Right cardiac atrium (tissue), 5 donors: ENCODE measurements at regions not wholly inside any gene's neighbourhood (a gene's known extent, or its start where the extent isn't known, plus 50 kb on each side); places are given as distances from the start of the nearest gene placed in this dataset.

ENCODE experiments used
- ATAC-seq, 2 donors: fragments of 200-7000 bp; cut with Tn5 transposase; one replicate each; pipeline versions ENCODE4 v1.8.0 to v1.9.1; 2020; ENCODE audit warnings: moderate library complexity in 2 of 2, mild to moderate bottlenecking in 1 of 2
- DNase-seq, 3 donors: peaks; one replicate each; pipeline ENCODE4 v3.0.0-alpha.2; 2020
- H3K27ac ChIP-seq: one replicate; pipeline ENCODE4 v1.5.1; 2013; ENCODE audit warnings: mild to moderate bottlenecking, low read length, control low read depth, moderate library complexity
- H3K27me3 ChIP-seq: one replicate; pipeline ENCODE4 v1.6.1; 2013; ENCODE audit not compliant: control insufficient read depth, insufficient read depth
- H3K4me1 ChIP-seq: one replicate; pipeline ENCODE4 v1.6.1; 2013; ENCODE audit warnings: low read length; ENCODE audit not compliant: control insufficient read depth, insufficient read depth
- H3K4me3 ChIP-seq: one replicate; pipeline ENCODE4 v1.5.1; 2013; ENCODE audit warnings: low read length, control low read depth
- H3K9me3 ChIP-seq: one replicate; pipeline ENCODE4 v1.6.1; 2013; ENCODE audit warnings: low read length; ENCODE audit not compliant: control insufficient read depth
- WGBS: extraction: QIAGEN DNeasy Blood & Tissue Kit; methylation state at CpG from one replicate; pipeline ENCODE4 v1.1.7; 2013; 5-methylcytosine and 5-hydroxymethylcytosine counted together
- intact Hi-C, 4 donors: fragments of 100-400 bp; cut with DNase I; formaldehyde crosslinking; loops; one replicate each; pipeline versions ENCODE4 v1.11.0 to v1.14.0; 2022 to 2023
- donor health status: healthy with polysubstance abuse.
- donor health status: DM: no; HTN: yes; CAD: no.
- donor health status: DM: no; HTN: no; CAD: no.
- donor health status: DM: no; HTN: yes; CAD: no; lungs with severe emphysema.
- donor health status: DM: yes; HTN: yes; CAD: no.

- Histone ChIP-seq H3K9me3 (no peaks in the 10 kb centered on the region), H3K4me1 (no peaks in the 10 kb centered on the region), H3K4me3 (no peak overlapping the region), H3K27ac (no peak overlapping the region), H3K27me3 (no peaks in the 10 kb centered on the region)
- ATAC-seq (no peak), DNase-seq (no peak)
- WGBS = 76% methylated on average over 6 of the region's 6 CpGs
- intact Hi-C loops = no loop called here
These were observed 52.4 kb upstream of the WDR26 start for GRCh38 chr1:224486801-224487583.

- no peaks in the 10 kb centered on the region for H3K9me3 ChIP-seq
- DNase-seq (no peak), ATAC-seq (no peak)
- no peaks in the 10 kb centered on the region for H3K27me3 ChIP-seq
- no peak overlapping the region for H3K27ac ChIP-seq
- H3K4me3 ChIP-seq = no peak overlapping the region
- H3K4me1 ChIP-seq = no peaks in the 10 kb centered on the region
- intact Hi-C loops = no loop called here
- 96% methylated on average over 2 of the region's 2 CpGs for WGBS
These were observed 54.4 kb upstream of the WDR26 start for GRCh38 chr1:224488806-224489499.

- Histone ChIP-seq H3K27ac (no peak overlapping the region), H3K27me3 (no peaks in the 10 kb centered on the region), H3K4me3 (no peak overlapping the region), H3K4me1 (no peaks in the 10 kb centered on the region), H3K9me3 (no peaks in the 10 kb centered on the region)
- WGBS = 71% methylated on average over 5 of the region's 5 CpGs
- intact Hi-C loops = no loop called here
- no peak for DNase-seq
- no peak for ATAC-seq
These were observed 55.2 kb upstream of the WDR26 start for GRCh38 chr1:224489534-224490365.

GRCh38 chr1:224490549-224491537 lies 56.2 kb upstream of the WDR26 start:
- ATAC-seq (no peak), DNase-seq (no peak)
- H3K27ac ChIP-seq = no peak overlapping the region
- intact Hi-C loops = no loop called here
- H3K4me3 ChIP-seq = no peak overlapping the region
- H3K27me3 ChIP-seq = no peaks in the 10 kb centered on the region
- H3K9me3 ChIP-seq = no peaks in the 10 kb centered on the region
- 86% methylated on average over 7 of the region's 7 CpGs for WGBS
- no peaks in the 10 kb centered on the region for H3K4me1 ChIP-seq

- Histone ChIP-seq H3K4me3 (no peak overlapping the region), H3K4me1 (no peaks in the 10 kb centered on the region), H3K27me3 (no peaks in the 10 kb centered on the region), H3K27ac (no peak overlapping the region), H3K9me3 (no peaks in the 10 kb centered on the region)
- 100% methylated on average over 1 of the region's 1 CpG for WGBS
- DNase-seq = no peak
- no peak for ATAC-seq
- intact Hi-C loops = no loop called here
These were observed 57.4 kb upstream of the WDR26 start for GRCh38 chr1:224492015-224492414.

- H3K4me1 ChIP-seq = no peaks in the 10 kb centered on the region
- ATAC-seq (no peak), DNase-seq (no peak)
- no peak overlapping the region for H3K27ac ChIP-seq
- WGBS = 90% methylated on average over 2 of the region's 2 CpGs
- no peak overlapping the region for H3K4me3 ChIP-seq
- H3K27me3 ChIP-seq = no peaks in the 10 kb centered on the region
- H3K9me3 ChIP-seq = no peaks in the 10 kb centered on the region
- intact Hi-C loops = no loop called here
These were observed 58.0 kb upstream of the WDR26 start for GRCh38 chr1:224492632-224493031.

- Histone ChIP-seq H3K27ac (no peak overlapping the region), H3K4me3 (no peak overlapping the region), H3K27me3 (no peaks in the 10 kb centered on the region), H3K9me3 (no peaks in the 10 kb centered on the region), H3K4me1 (no peaks in the 10 kb centered on the region)
- no peak for ATAC-seq
- DNase-seq = no peak
- WGBS = 53% methylated on average over 4 of the region's 4 CpGs
- intact Hi-C loops = no loop called here
These were observed 58.7 kb upstream of the WDR26 start for GRCh38 chr1:224493269-224493668.

- DNase-seq (no peak), ATAC-seq (no peak)
- intact Hi-C loops = no loop called here
- Histone ChIP-seq H3K27ac (no peak overlapping the region), H3K4me1 (peaks cover 2% of the 10 kb centered on the region), H3K27me3 (no peaks in the 10 kb centered on the region), H3K9me3 (no peaks in the 10 kb centered on the region), H3K4me3 (no peak overlapping the region)
- WGBS = 85% methylated on average over 2 of the region's 2 CpGs
These were observed 59.7 kb upstream of the WDR26 start for GRCh38 chr1:224494343-224494742.

- Histone ChIP-seq H3K9me3 (no peaks in the 10 kb centered on the region), H3K4me3 (no peak overlapping the region), H3K27ac (no peak overlapping the region), H3K4me1 (peaks cover 2% of the 10 kb centered on the region), H3K27me3 (no peaks in the 10 kb centered on the region)
- intact Hi-C loops = no loop called here
- DNase-seq (no peak), ATAC-seq (no peak)
- WGBS = 69% methylated on average over 5 of the region's 5 CpGs
These were observed 61.3 kb upstream of the WDR26 start for GRCh38 chr1:224495866-224496265.

- H3K27me3 ChIP-seq = no peaks in the 10 kb centered on the region
- 96% methylated on average over 1 of the region's 1 CpG for WGBS
- H3K4me1 ChIP-seq = peaks cover 3% of the 10 kb centered on the region
- intact Hi-C loops = no loop called here
- no peak for ATAC-seq
- H3K27ac ChIP-seq = no peak overlapping the region
- H3K9me3 ChIP-seq = no peaks in the 10 kb centered on the region
- H3K4me3 ChIP-seq = no peak overlapping the region
- DNase-seq = no peak
These were observed 62.2 kb upstream of the WDR26 start for GRCh38 chr1:224496826-224497225.
